Epidermal melanocyte (primary cell): ENCODE measurements at regions not wholly inside any gene's neighbourhood (a gene's known extent, or its start where the extent isn't known, plus 50 kb on each side); places are given as distances from the start of the nearest gene placed in this dataset.

ENCODE experiments used
- DNase-seq: peaks from one replicate; pipeline ENCODE4 v3.0.0; 2011; ENCODE audit warnings: low spot score; ENCODE audit not compliant: insufficient read length

- DNase-seq: no peak
Observed at GRCh38 chr18:77187189-77187588, 54.6 kb upstream of the MBP start.

- peak; percentile 41 for DNase-seq
Observed at GRCh38 chr18:77191071-77191751, 58.4 kb upstream of the GALR1 start.

- no peak for DNase-seq
Observed at GRCh38 chr18:77197073-77197472, 52.6 kb upstream of the GALR1 start.

GRCh38 chr18:77198663-77199062 is 51.0 kb upstream of the GALR1 start:
- no peak for DNase-seq

GRCh38 chr18:77199707-77200106 is 49.9 kb upstream of the GALR1 start:
- DNase-seq: no peak
